ENCODE measurements at regions not wholly inside any gene's neighbourhood (a gene's known extent, or its start where the extent isn't known, plus 50 kb on each side); places are given as distances from the start of the nearest gene placed in this dataset.

DNA sequence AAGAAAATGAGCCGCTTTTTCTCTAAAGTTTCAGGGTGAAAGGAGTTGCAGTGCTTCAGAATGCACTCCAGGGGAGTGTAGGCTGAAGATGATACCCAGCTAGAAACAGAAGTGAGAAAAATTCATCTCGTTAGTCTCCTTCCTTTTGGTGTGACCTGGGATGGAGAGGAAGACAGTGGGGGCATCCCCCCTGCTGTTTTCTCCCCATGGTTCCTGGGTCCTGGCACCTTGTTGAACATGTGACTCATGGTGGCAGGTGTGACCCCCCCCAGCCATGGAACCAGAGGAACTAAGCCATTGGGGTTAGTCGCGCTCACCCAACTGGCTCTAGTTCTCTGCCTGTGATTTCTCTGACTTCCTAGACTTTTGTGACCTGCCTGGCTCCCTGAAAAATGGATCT, 424.6 kb downstream of the CSNK1G3 start:
- TF ChIP-seq, protein P1, sequence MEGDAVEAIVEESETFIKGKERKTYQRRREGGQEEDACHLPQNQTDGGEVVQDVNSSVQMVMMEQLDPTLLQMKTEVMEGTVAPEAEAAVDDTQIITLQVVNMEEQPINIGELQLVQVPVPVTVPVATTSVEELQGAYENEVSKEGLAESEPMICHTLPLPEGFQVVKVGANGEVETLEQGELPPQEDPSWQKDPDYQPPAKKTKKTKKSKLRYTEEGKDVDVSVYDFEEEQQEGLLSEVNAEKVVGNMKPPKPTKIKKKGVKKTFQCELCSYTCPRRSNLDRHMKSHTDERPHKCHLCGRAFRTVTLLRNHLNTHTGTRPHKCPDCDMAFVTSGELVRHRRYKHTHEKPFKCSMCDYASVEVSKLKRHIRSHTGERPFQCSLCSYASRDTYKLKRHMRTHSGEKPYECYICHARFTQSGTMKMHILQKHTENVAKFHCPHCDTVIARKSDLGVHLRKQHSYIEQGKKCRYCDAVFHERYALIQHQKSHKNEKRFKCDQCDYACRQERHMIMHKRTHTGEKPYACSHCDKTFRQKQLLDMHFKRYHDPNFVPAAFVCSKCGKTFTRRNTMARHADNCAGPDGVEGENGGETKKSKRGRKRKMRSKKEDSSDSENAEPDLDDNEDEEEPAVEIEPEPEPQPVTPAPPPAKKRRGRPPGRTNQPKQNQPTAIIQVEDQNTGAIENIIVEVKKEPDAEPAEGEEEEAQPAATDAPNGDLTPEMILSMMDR (conservative IDR thresholded peaks at IDR 0.05): no peak
- TF ChIP-seq ZFX (IDR thresholded peaks at IDR 0.05): no peak
